OCI-LY7 (cell line): ENCODE measurements at regions not wholly inside any gene's neighbourhood (a gene's known extent, or its start where the extent isn't known, plus 50 kb on each side); places are given as distances from the start of the nearest gene placed in this dataset.

ENCODE experiments used
- BruUV-seq: library from RNA; stranded (reverse); fragments of 400-500 nt; replicated peaks from 2 replicates; lab custom pipeline; 2021; lab: Mats Ljungman, UMichigan
- CTCF ChIA-PET: fragments of 300-600 bp; sonication (Branson Sonifier 250); formaldehyde crosslinking; loops from one replicate; lab custom pipeline; 2022; ENCODE audit warnings: antibody characterized with exemption; ENCODE audit not compliant: unreplicated experiment; lab: Charles Lee
- POLR2A ChIA-PET: fragments of 300-600 bp; sonication (Branson Sonifier 250); formaldehyde crosslinking; loops from one replicate; lab custom pipeline; 2022; ENCODE audit warnings: antibody characterized with exemption; lab: Charles Lee
- DNase-seq: peaks from one replicate; pipeline ENCODE4 v3.0.0-alpha.2; 2015; ENCODE audit warnings: low spot score
- H2AFZ ChIP-seq: fragments of 200-600 bp; sonication (generic), shearing (Covaris generic); 2 replicates; pipeline ENCODE4 v1.6.1; 2014; ENCODE audit warnings: mild to moderate bottlenecking, antibody characterized with exemption, low read length, moderate library complexity
- H3K27ac ChIP-seq: fragments of 200-600 bp; sonication (generic); 2 replicates; pipeline ENCODE4 v1.5.1; 2014; ENCODE audit warnings: mixed run types, low read depth, mild to moderate bottlenecking, moderate library complexity, low read length, inconsistent platforms; ENCODE audit not compliant: poor library complexity, severe bottlenecking
- H3K36me3 ChIP-seq: fragments of 200-600 bp; sonication (generic); 2 replicates; pipeline ENCODE4 v1.6.1; 2014; ENCODE audit warnings: mild to moderate bottlenecking, antibody characterized with exemption, low read length, moderate library complexity, mixed read lengths; ENCODE audit not compliant: insufficient read depth
- H3K4me1 ChIP-seq: fragments of 200-600 bp; sonication (generic); 2 replicates; pipeline ENCODE4 v1.5.1; 2014; ENCODE audit warnings: mild to moderate bottlenecking, low read length; ENCODE audit not compliant: insufficient read depth, poor library complexity, severe bottlenecking
- H3K4me2 ChIP-seq: fragments of 200-600 bp; sonication (generic); 2 replicates; pipeline ENCODE4 v1.6.1; 2014; ENCODE audit warnings: mild to moderate bottlenecking, low read length
- H3K4me3 ChIP-seq: fragments of 200-600 bp; sonication (generic); 2 replicates; pipeline ENCODE4 v1.5.1; 2014; ENCODE audit warnings: mild to moderate bottlenecking, low read depth, low read length; ENCODE audit not compliant: poor library complexity, severe bottlenecking
- H3K79me2 ChIP-seq: fragments of 200-600 bp; sonication (generic); 2 replicates; pipeline ENCODE4 v1.6.1; 2016; ENCODE audit warnings: low read depth, mild to moderate bottlenecking, low read length, moderate library complexity, mixed read lengths; ENCODE audit not compliant: insufficient read depth
- H3K9me2 ChIP-seq: fragments of 200-600 bp; sonication (generic); 2 replicates; pipeline ENCODE4 v1.6.1; 2016; ENCODE audit warnings: mild to moderate bottlenecking, low read length, mixed read lengths; ENCODE audit not compliant: insufficient read depth
- H3K9me3 ChIP-seq: fragments of 200-600 bp; sonication (generic); 2 replicates; pipeline ENCODE4 v1.6.1; 2014; ENCODE audit warnings: mild to moderate bottlenecking, mixed run types, low read length, mixed read lengths
- H4K20me1 ChIP-seq: fragments of 200-600 bp; sonication (generic); 2 replicates; pipeline ENCODE4 v1.6.1; 2014; ENCODE audit warnings: mild to moderate bottlenecking, antibody characterized with exemption, low read length, moderate library complexity, mixed read lengths; ENCODE audit not compliant: insufficient read depth
- CTCF ChIP-seq: fragments of 200-600 bp; sonication (generic); conservative IDR thresholded peaks from 2 replicates; pipeline ENCODE4 v1.5.1; 2014; ENCODE audit warnings: mild to moderate bottlenecking, antibody characterized with exemption, low read length, moderate library complexity, mixed read lengths
- EZH2phosphoT487 ChIP-seq: fragments of 200-600 bp; sonication (generic); IDR thresholded peaks from 2 replicates; pipeline ENCODE4 v1.6.1; 2018; ENCODE audit warnings: low read depth, borderline replicate concordance, mild to moderate bottlenecking, mixed run types, antibody characterized with exemption, low read length, moderate library complexity, mixed read lengths
- intact Hi-C: fragments of 100-400 bp; cut with micrococcal nuclease; formaldehyde crosslinking; loops from one replicate; pipeline ENCODE4 v1.10.0; 2022; ENCODE audit not compliant: unreplicated experiment

- Histone ChIP-seq H3K79me2 (no peaks in the 10 kb centered on the region), H3K27ac (no peak overlapping the region), H3K4me1 (no peaks in the 10 kb centered on the region), H3K9me3 (no peaks in the 10 kb centered on the region), H2AFZ (no peak overlapping the region), H3K36me3 (no peaks in the 10 kb centered on the region), H3K4me3 (no peak overlapping the region), H4K20me1 (no peaks in the 10 kb centered on the region), H3K9me2 (no peaks in the 10 kb centered on the region), H3K4me2 (no peak overlapping the region)
- intact Hi-C loops = no loop called here
- no peak for DNase-seq
- CTCF ChIA-PET = no interaction called here
- no TSS peak for BruUV-seq
- TF ChIP-seq EZH2phosphoT487 = no peak
- TF ChIP-seq CTCF = no peak
- POLR2A ChIA-PET = no interaction called here
These were observed 120.7 kb downstream of the SCG2 start for GRCh38 chr2:223481486-223481885.

DNA sequence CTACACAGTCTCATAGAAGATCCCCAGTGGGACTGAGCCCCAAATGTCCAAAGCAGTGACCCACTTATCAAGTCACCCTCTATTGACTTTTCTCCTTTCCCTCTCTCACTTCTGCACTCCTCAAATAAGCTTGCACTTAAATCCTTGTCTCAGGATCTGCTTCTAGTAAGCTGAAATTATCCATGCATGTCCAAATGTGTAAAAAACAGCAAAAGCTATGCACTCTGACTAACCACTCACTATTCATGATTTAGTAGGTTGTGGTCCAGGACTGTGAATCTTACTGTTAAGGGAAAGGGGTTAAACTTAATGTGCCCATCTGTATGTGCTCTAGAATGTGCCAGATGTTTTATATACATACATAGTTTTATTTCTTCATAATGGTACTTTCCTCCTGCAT is 115.4 kb downstream of the SCG2 start:
- Histone ChIP-seq H3K4me3 (no peak overlapping the region), H3K79me2 (no peaks in the 10 kb centered on the region), H4K20me1 (no peaks in the 10 kb centered on the region), H2AFZ (no peak overlapping the region), H3K4me1 (no peaks in the 10 kb centered on the region), H3K36me3 (no peaks in the 10 kb centered on the region), H3K27ac (no peak overlapping the region), H3K9me2 (no peaks in the 10 kb centered on the region), H3K9me3 (no peaks in the 10 kb centered on the region), H3K4me2 (no peak overlapping the region)
- no peak for DNase-seq
- ChIA-PET CTCF (interaction anchor here (1.0 kb wide), 1 partner anchor 12 kb away, joined by 4 read pairs; no protein-coding TSS in a partner anchor), POLR2A (interaction anchor here (0.7 to 0.9 kb wide), 2 partner anchors 17 to 22 kb away, joined by 3 to 6 read pairs; no protein-coding TSS in a partner anchor)
- no TSS peak for BruUV-seq
- intact Hi-C loops = no loop called here
- TF ChIP-seq EZH2phosphoT487 (no peak), CTCF (no peak)

GRCh38 chr2:223487214-223487846 is 114.8 kb downstream of the SCG2 start:
- Histone ChIP-seq H3K4me2 (no peak overlapping the region), H3K9me3 (no peaks in the 10 kb centered on the region), H2AFZ (no peak overlapping the region), H3K4me1 (no peaks in the 10 kb centered on the region), H3K79me2 (no peaks in the 10 kb centered on the region), H3K36me3 (no peaks in the 10 kb centered on the region), H3K27ac (no peak overlapping the region), H4K20me1 (no peaks in the 10 kb centered on the region), H3K4me3 (no peak overlapping the region), H3K9me2 (no peaks in the 10 kb centered on the region)
- DNase-seq = no peak
- CTCF ChIA-PET = interaction anchor here (1.0 kb wide), 1 partner anchor 13 kb away, joined by 4 read pairs; no protein-coding TSS in a partner anchor
- POLR2A ChIA-PET = interaction anchor here (0.7 kb wide), 1 partner anchor 22 kb away, joined by 3 read pairs; no protein-coding TSS in a partner anchor
- intact Hi-C loops = no loop called here
- TF ChIP-seq CTCF (no peak), EZH2phosphoT487 (no peak)
- BruUV-seq = no TSS peak
